Spleen (tissue), 11 donors: ENCODE measurements at regions not wholly inside any gene's neighbourhood (a gene's known extent, or its start where the extent isn't known, plus 50 kb on each side); places are given as distances from the start of the nearest gene placed in this dataset.

Experiments used
- DNase-seq: peaks from one replicate; pipeline ENCODE4 v3.0.0-alpha.2; 2020
- H3K27ac ChIP-seq, 8 donors: fragments of 200-600 bp; sonication (generic) in 7 of 8; 1 replicate in 4 of 8; 2 replicates in 4 of 8; pipeline versions ENCODE4 v1.5.0 to v1.8.0; 2016 to 2021; ENCODE audit warnings: inconsistent platforms in 4 of 8, mild to moderate bottlenecking in 4 of 8, moderate library complexity in 1 of 8
- H3K27me3 ChIP-seq, 7 donors: fragments of 200-600 bp; sonication (generic) in 6 of 7; replicated peaks in 1 of 7; 1 replicate in 4 of 7; 2 replicates in 3 of 7; pipeline versions ENCODE4 v1.5.0 to v1.8.0; 2016 to 2021; ENCODE audit warnings: inconsistent platforms in 3 of 7, mild to moderate bottlenecking in 1 of 7
- H3K36me3 ChIP-seq, 6 donors: fragments of 200-600 bp; sonication (generic) in 5 of 6; 1 replicate in 4 of 6; 2 replicates in 2 of 6; pipeline versions ENCODE4 v1.5.0 to v1.8.0; 2016 to 2021; ENCODE audit warnings: inconsistent platforms in 2 of 6
- H3K4me1 ChIP-seq, 6 donors: fragments of 200-600 bp; sonication (generic) in 5 of 6; 1 replicate in 3 of 6; 2 replicates in 3 of 6; pipeline versions ENCODE4 v1.5.0 to v1.8.0; 2016 to 2021; ENCODE audit warnings: inconsistent platforms in 3 of 6
- H3K4me3 ChIP-seq, 8 donors: fragments of 200-600 bp; sonication (generic) in 7 of 8; 1 replicate in 4 of 8; 2 replicates in 4 of 8; pipeline versions ENCODE4 v1.5.0 to v1.8.0; 2016 to 2021; ENCODE audit warnings: inconsistent platforms in 4 of 8, mild to moderate bottlenecking in 4 of 8, moderate library complexity in 2 of 8
- H3K9me3 ChIP-seq, 8 donors: fragments of 200-600 bp; sonication (generic) in 7 of 8; 1 replicate in 4 of 8; 2 replicates in 4 of 8; pipeline versions ENCODE4 v1.5.0 to v1.8.0; 2016 to 2021; ENCODE audit warnings: inconsistent platforms in 4 of 8
- POLR2A ChIP-seq, 3 donors: fragments of 450-650 bp; IDR thresholded peaks; one replicate each; pipeline ENCODE4 v1.5.1; 2017; ENCODE audit warnings: antibody characterized with exemption in 3 of 3, mild to moderate bottlenecking in 1 of 3
- POLR2AphosphoS5 ChIP-seq, 3 donors: sonication (generic); formaldehyde crosslinking; IDR thresholded peaks; one replicate each; pipeline ENCODE4 v1.5.1; 2017; ENCODE audit warnings: antibody characterized with exemption in 3 of 3
- WGBS, 5 donors: extraction: QIAGEN DNeasy Blood & Tissue Kit in 3 of 5; methylation state at CpG; one replicate each; pipeline versions ENCODE4 v1.1.5 to v1.1.7; 2013 to 2018; 5-methylcytosine and 5-hydroxymethylcytosine counted together
- intact Hi-C: fragments of 100-400 bp; cut with DNase I; formaldehyde crosslinking; loops from one replicate; pipeline ENCODE4 v1.15.0; 2023; ENCODE audit warnings: low total_unique reads
- TF ChIP-seq, protein P1 (sequence below), 11 experiments: fragments of 200-600 bp in 7 of 11; fragments of 450-650 bp in 4 of 11; sonication (generic) in 4 of 11; IDR thresholded peaks in 8 of 11; conservative IDR thresholded peaks in 3 of 11; 1 replicate in 7 of 11; 2 replicates in 4 of 11; pipeline versions ENCODE4 v1.4.0 to v1.8.0; 2016 to 2021; ENCODE audit warnings: antibody characterized with exemption in 11 of 11, inconsistent platforms in 4 of 11, mild to moderate bottlenecking in 1 of 11
- donor health status: healthy with polysubstance abuse.
- donor health status: DM: no; HTN: no; CAD: no; lungs with moderate emphysema.
- donor health status: DM: no; HTN: no; CAD: no.
- donor health status: Bipolar disorder and iron deficiency.
- donor health status: healthy.
- donor health status: DM: no; HTN: no; CAD: no.
- donor health status: DM: yes; HTN: yes; CAD: no.

GRCh38 chrX:82748906-82749505 is 759.1 kb upstream of the POU3F4 start:
- Histone ChIP-seq H3K9me3 (no peaks in the 10 kb centered on the region), H3K27ac (no peak overlapping the region), H3K27me3 (no peaks in the 10 kb centered on the region), H3K36me3 (no peaks in the 10 kb centered on the region), H3K4me1 (no peaks in the 10 kb centered on the region), H3K4me3 (no peak overlapping the region)
- DNase-seq = no peak
- intact Hi-C loops = no loop called here
- TF ChIP-seq POLR2AphosphoS5 (IDR thresholded peaks at IDR 0.05) (no peak), POLR2A (IDR thresholded peaks at IDR 0.05) (no peak)
- TF ChIP-seq, protein P1, sequence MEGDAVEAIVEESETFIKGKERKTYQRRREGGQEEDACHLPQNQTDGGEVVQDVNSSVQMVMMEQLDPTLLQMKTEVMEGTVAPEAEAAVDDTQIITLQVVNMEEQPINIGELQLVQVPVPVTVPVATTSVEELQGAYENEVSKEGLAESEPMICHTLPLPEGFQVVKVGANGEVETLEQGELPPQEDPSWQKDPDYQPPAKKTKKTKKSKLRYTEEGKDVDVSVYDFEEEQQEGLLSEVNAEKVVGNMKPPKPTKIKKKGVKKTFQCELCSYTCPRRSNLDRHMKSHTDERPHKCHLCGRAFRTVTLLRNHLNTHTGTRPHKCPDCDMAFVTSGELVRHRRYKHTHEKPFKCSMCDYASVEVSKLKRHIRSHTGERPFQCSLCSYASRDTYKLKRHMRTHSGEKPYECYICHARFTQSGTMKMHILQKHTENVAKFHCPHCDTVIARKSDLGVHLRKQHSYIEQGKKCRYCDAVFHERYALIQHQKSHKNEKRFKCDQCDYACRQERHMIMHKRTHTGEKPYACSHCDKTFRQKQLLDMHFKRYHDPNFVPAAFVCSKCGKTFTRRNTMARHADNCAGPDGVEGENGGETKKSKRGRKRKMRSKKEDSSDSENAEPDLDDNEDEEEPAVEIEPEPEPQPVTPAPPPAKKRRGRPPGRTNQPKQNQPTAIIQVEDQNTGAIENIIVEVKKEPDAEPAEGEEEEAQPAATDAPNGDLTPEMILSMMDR (IDR thresholded peaks at IDR 0.05 in 8 of 11, conservative IDR thresholded peaks at IDR 0.05 in 3 of 11) = no peak
- 61 to 84% (median 65%) methylated on average over 2 of the region's 2 CpGs for WGBS, 5 donors

DNA sequence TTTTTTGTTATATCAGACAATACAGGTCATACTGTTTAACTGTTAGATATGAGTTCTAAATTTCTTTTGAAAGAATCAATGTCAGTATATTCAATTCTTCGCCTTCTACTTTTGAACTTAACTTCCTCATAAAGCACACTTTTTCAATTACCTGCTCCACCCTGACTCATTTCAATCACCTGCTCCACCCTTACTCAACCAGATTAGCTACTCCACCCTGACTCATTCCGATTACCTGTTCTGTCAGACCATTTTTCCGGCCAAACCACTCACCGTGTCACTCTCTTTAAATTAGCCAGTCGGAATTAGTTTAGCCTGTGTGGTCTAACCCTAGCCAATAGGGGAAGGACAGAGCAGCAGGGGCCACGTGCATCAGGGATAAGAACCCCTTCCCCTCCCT is 751.8 kb upstream of the POU3F4 start:
- Histone ChIP-seq H3K36me3 (no peaks in the 10 kb centered on the region), H3K9me3 (no peaks in the 10 kb centered on the region), H3K27me3 (no peaks in the 10 kb centered on the region), H3K4me3 (no peak overlapping the region), H3K27ac (no peak overlapping the region), H3K4me1 (no peaks in the 10 kb centered on the region)
- 78 to 93% (median 85%) methylated on average over 6 of the region's 6 CpGs for WGBS, 5 donors
- DNase-seq = no peak
- no peak for TF ChIP-seq POLR2A (IDR thresholded peaks at IDR 0.05)
- TF ChIP-seq, protein P1 (IDR thresholded peaks at IDR 0.05 in 8 of 11, conservative IDR thresholded peaks at IDR 0.05 in 3 of 11) = no peak
- TF ChIP-seq POLR2AphosphoS5 (IDR thresholded peaks at IDR 0.05) = no peak
- intact Hi-C loops = no loop called here

DNA sequence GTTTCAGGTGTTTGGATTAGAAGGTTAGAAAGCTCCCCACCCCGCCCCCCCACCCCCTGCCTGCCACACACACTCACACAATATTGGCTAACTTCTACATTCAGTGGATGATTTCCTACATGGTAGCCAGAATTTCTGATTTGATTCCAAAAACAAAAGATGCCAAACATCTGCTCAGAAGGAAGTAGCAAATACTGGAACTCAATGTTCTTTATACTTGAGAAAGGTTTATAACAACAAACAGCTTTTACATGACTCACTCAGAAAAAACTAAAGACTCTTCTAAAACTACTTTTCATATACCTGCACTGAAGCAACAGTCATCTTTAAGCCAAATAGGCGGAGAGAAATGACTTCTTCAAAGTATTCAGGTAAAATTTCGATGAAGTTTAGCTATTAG is 750.5 kb upstream of the POU3F4 start:
- TF ChIP-seq POLR2AphosphoS5 (IDR thresholded peaks at IDR 0.05) (no peak), POLR2A (IDR thresholded peaks at IDR 0.05) (no peak)
- TF ChIP-seq, protein P1 (IDR thresholded peaks at IDR 0.05 in 8 of 11, conservative IDR thresholded peaks at IDR 0.05 in 3 of 11) = no peak
- Histone ChIP-seq H3K4me1 (no peaks in the 10 kb centered on the region), H3K4me3 (no peak overlapping the region), H3K27ac (no peak overlapping the region), H3K9me3 (no peaks in the 10 kb centered on the region), H3K36me3 (no peaks in the 10 kb centered on the region), H3K27me3 (no peaks in the 10 kb centered on the region)
- WGBS, 5 donors = 42 to 77% (median 55%) methylated on average over 3 of the region's 3 CpGs
- DNase-seq = no peak
- intact Hi-C loops = no loop called here

GRCh38 chrX:82764521-82764920 is 743.6 kb upstream of the POU3F4 start:
- intact Hi-C loops = no loop called here
- DNase-seq = no peak
- 31 to 49% (median 37%) methylated on average over 2 of the region's 2 CpGs for WGBS, 5 donors

More at GRCh38 chrX:82764521-82764920, 743.6 kb upstream of the POU3F4 start:
- no peaks in the 10 kb centered on the region for H3K4me1 ChIP-seq
- no peaks in the 10 kb centered on the region for H3K36me3 ChIP-seq
- TF ChIP-seq, protein P1 (IDR thresholded peaks at IDR 0.05 in 8 of 11, conservative IDR thresholded peaks at IDR 0.05 in 3 of 11) = no peak
- no peak for TF ChIP-seq POLR2AphosphoS5 (IDR thresholded peaks at IDR 0.05)
- TF ChIP-seq POLR2A (IDR thresholded peaks at IDR 0.05) = no peak
- no peaks in the 10 kb centered on the region for H3K27me3 ChIP-seq
- peaks cover 0 to 22% (median 10%) of the 10 kb centered on the region in 8 donors for H3K9me3 ChIP-seq
- no peak overlapping the region for H3K27ac ChIP-seq
- H3K4me3 ChIP-seq = no peak overlapping the region
